Thoracic aorta (tissue), 2 donors: ENCODE measurements at regions not wholly inside any gene's neighbourhood (a gene's known extent, or its start where the extent isn't known, plus 50 kb on each side); places are given as distances from the start of the nearest gene placed in this dataset.

Experiments
- ATAC-seq: fragments of 150-250 bp; one replicate; pipeline ENCODE4 v1.8.0; 2017; ENCODE audit warnings: low read depth; ENCODE audit not compliant: insufficient number of reproducible peaks, low FRiP score
- DNase-seq: peaks from one replicate; pipeline ENCODE4 v3.0.0-alpha.2; 2020; ENCODE audit warnings: low spot score
- H3K27ac ChIP-seq, 2 donors: fragments of 200-600 bp; sonication (generic); 1 replicate in 1 of 2; 2 replicates in 1 of 2; pipeline ENCODE4 v1.5.1; 2016; ENCODE audit warnings: mild to moderate bottlenecking in 2 of 2, moderate library complexity in 2 of 2
- H3K27me3 ChIP-seq: fragments of 200-600 bp; sonication (generic); replicated peaks from 2 replicates; pipeline ENCODE4 v1.6.0; 2016; ENCODE audit warnings: mild to moderate bottlenecking; ENCODE audit not compliant: insufficient read depth
- H3K36me3 ChIP-seq: fragments of 200-600 bp; sonication (generic); one replicate; pipeline ENCODE4 v1.5.1; 2016
- H3K4me1 ChIP-seq, 2 donors: fragments of 200-600 bp; sonication (generic); 1 replicate in 1 of 2; 2 replicates in 1 of 2; pipeline versions ENCODE4 v1.5.1 to v1.6.0; 2016; ENCODE audit warnings: low read depth in 2 of 2, mild to moderate bottlenecking in 1 of 2; ENCODE audit not compliant: control insufficient read depth in 1 of 2
- H3K4me3 ChIP-seq: fragments of 200-600 bp; sonication (generic); 2 replicates; pipeline ENCODE4 v1.5.1; 2016; ENCODE audit warnings: mild to moderate bottlenecking
- H3K9me3 ChIP-seq: fragments of 200-600 bp; sonication (generic); 2 replicates; pipeline ENCODE4 v1.5.1; 2016
- TF ChIP-seq, protein P1 (sequence below): fragments of 200-600 bp; sonication (generic); IDR thresholded peaks from one replicate; pipeline ENCODE4 v1.5.1; 2019; ENCODE audit warnings: antibody characterized with exemption

DNA sequence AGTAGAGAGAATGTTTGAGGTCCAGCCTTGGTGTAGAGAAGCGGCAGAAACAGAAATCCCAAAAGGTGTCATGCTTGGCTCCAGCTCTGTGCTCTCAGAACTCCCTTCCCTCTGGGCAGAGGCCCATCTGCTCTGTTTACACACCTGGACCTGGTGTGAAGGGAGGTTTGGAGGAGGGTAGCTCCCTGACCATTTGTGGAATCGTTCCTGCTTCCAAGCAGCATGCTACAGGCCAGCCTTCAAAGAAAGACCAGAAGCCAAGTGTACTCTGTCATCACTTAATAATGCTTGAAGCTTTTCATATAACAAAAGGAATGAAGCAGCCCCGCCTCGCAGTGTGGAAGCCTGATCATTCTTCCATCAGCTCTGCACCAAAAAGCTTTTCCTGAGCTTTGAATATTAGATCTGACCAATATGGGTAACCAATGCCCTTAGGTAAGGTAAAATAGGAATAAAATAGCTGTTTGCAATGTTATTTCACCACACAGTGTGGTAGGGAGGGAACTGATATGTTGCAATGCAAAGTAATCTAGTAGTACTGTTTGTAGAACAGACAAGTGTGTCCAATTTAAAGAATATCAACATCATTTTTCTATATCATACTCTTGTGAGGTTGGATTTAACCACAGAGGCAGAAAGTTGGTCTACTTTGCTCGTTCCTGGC lies 63.3 kb downstream of the ZIC5 start:
- no peaks in the 10 kb centered on the region for H3K4me1 ChIP-seq
- DNase-seq: no peak
- no peaks in the 10 kb centered on the region for H3K36me3 ChIP-seq
- TF ChIP-seq, protein P1, sequence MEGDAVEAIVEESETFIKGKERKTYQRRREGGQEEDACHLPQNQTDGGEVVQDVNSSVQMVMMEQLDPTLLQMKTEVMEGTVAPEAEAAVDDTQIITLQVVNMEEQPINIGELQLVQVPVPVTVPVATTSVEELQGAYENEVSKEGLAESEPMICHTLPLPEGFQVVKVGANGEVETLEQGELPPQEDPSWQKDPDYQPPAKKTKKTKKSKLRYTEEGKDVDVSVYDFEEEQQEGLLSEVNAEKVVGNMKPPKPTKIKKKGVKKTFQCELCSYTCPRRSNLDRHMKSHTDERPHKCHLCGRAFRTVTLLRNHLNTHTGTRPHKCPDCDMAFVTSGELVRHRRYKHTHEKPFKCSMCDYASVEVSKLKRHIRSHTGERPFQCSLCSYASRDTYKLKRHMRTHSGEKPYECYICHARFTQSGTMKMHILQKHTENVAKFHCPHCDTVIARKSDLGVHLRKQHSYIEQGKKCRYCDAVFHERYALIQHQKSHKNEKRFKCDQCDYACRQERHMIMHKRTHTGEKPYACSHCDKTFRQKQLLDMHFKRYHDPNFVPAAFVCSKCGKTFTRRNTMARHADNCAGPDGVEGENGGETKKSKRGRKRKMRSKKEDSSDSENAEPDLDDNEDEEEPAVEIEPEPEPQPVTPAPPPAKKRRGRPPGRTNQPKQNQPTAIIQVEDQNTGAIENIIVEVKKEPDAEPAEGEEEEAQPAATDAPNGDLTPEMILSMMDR: no peak
- ATAC-seq: no peak
- H3K27ac ChIP-seq: no peak overlapping the region
- peaks cover 10% of the 10 kb centered on the region for H3K27me3 ChIP-seq
- H3K4me3 ChIP-seq: no peak overlapping the region
- no peaks in the 10 kb centered on the region for H3K9me3 ChIP-seq

DNA sequence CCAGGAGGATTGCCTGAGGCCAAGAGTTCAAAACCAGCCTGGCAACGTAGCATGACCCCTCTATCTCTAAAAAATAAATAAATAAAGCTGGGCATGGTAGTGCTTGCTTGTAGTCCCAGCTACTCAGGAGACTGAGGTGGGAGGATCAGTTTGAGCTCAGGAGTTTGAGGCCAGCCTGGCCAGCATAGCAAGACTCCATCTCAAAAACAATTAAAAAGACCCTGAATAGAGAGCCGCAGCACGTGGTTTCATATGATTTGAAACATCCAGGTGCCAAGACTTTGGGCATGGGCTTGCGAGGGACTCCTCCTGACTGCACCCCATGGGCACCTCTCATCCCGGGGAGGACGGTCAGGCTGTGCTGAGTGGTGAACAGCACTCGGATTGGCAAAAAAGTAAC lies 63.9 kb downstream of the ZIC5 start:
- peaks cover 10% of the 10 kb centered on the region for H3K27me3 ChIP-seq
- H3K36me3 ChIP-seq: no peaks in the 10 kb centered on the region
- DNase-seq (no peak), ATAC-seq (no peak)
- H3K9me3 ChIP-seq: no peaks in the 10 kb centered on the region
- H3K27ac ChIP-seq: no peak overlapping the region
- TF ChIP-seq, protein P1: no peak
- H3K4me1 ChIP-seq: no peaks in the 10 kb centered on the region
- no peak overlapping the region for H3K4me3 ChIP-seq

DNA sequence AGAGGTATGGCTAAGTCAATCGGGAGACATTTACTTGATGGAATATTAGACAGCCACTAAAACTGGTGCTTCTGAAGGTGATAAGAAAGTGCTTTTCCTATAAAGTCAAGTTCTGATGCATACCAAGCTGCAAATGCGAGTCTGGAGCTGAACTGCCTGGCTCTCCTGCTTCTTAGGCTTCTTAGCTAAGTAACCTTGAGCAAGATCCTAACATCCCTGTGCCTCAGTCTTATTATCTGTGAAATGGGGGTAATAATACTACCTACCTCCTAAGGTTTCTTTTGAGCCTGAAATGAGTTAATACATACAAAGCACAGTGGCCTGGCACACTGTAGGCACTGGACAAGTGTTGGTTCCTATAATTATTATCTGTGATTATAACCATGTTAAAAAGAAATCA lies 64.5 kb downstream of the ZIC5 start:
- TF ChIP-seq, protein P1: no peak
- no peaks in the 10 kb centered on the region for H3K9me3 ChIP-seq
- no peak for ATAC-seq

DNA sequence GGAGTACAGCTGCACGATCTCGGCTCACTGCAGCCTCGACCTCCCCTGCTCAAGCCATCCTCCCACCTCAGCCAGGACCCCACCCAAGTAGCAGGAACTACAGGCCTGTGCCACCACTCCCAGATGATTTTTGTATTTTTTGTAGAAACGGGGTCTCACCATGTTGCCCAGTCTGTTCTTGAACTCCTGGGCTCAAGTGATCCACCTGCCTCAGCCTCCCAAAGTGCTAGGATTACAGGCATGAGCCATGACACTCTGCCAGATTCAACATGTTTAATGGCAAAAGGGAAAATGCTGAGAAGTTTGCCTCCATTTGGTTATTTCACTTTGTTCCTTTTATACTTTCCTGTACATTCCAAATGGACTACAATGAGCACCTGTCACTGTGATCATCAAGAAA lies 65.8 kb downstream of the ZIC5 start:
- peaks cover 10% of the 10 kb centered on the region for H3K27me3 ChIP-seq
- DNase-seq (no peak), ATAC-seq (no peak)
- no peaks in the 10 kb centered on the region for H3K9me3 ChIP-seq
- H3K4me3 ChIP-seq: no peak overlapping the region
- H3K36me3 ChIP-seq: no peaks in the 10 kb centered on the region
- no peak overlapping the region for H3K27ac ChIP-seq
- no peaks in the 10 kb centered on the region for H3K4me1 ChIP-seq
- TF ChIP-seq, protein P1: no peak

More for the DNA sequence above, 64.5 kb downstream of the ZIC5 start:
- no peaks in the 10 kb centered on the region for H3K36me3 ChIP-seq
- H3K27ac ChIP-seq: no peak overlapping the region
- H3K4me1 ChIP-seq: no peaks in the 10 kb centered on the region
- H3K4me3 ChIP-seq: no peak overlapping the region
- H3K27me3 ChIP-seq: peaks cover 10% of the 10 kb centered on the region
- DNase-seq: no peak

DNA sequence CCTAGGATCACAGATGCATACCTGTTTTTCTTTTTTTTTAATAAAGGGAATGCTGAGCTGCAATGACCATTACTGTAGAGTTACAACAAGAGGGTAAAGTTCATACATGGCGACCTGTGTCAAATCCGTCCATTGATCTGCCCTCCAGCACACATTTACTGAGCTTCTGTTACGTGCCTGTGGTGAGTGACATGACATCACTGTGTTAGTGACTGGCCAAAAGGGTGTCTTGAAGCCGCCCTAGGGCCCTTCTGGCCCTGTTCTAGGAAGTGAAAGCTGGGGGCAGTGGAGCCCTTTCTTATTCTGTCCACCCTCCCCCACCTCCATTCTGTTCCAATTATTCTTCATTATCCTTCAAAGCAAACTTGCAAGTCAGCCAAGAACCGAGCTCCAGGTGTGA lies 66.3 kb downstream of the ZIC5 start:
- Histone ChIP-seq H3K4me3 (no peak overlapping the region), H3K9me3 (no peaks in the 10 kb centered on the region), H3K27me3 (peaks cover 10% of the 10 kb centered on the region), H3K4me1 (no peaks in the 10 kb centered on the region), H3K36me3 (no peaks in the 10 kb centered on the region), H3K27ac (no peak overlapping the region)
- DNase-seq (no peak), ATAC-seq (no peak)
- TF ChIP-seq, protein P1: no peak
